NB4 (cell line): ENCODE measurements at regions not wholly inside any gene's neighbourhood (a gene's known extent, or its start where the extent isn't known, plus 50 kb on each side); places are given as distances from the start of the nearest gene placed in this dataset.

ENCODE experiments used
- MAX ChIP-seq: IDR thresholded peaks from 2 replicates; pipeline ENCODE4 v1.6.1; 2011; ENCODE audit warnings: low read depth, low read length
- MYC ChIP-seq: IDR thresholded peaks from 2 replicates; pipeline ENCODE4 v1.6.1; 2011; ENCODE audit warnings: low read depth, low read length
- POLR2A ChIP-seq: IDR thresholded peaks from 2 replicates; pipeline ENCODE4 v1.6.1; 2011; ENCODE audit warnings: mild to moderate bottlenecking; ENCODE audit not compliant: insufficient read length; ENCODE audit errors: extremely low read depth
- TF ChIP-seq, protein P1 (sequence below): IDR thresholded peaks from one replicate; pipeline ENCODE4 v1.5.1; 2012; ENCODE audit warnings: low read depth, low read length

- TF ChIP-seq, protein P1, sequence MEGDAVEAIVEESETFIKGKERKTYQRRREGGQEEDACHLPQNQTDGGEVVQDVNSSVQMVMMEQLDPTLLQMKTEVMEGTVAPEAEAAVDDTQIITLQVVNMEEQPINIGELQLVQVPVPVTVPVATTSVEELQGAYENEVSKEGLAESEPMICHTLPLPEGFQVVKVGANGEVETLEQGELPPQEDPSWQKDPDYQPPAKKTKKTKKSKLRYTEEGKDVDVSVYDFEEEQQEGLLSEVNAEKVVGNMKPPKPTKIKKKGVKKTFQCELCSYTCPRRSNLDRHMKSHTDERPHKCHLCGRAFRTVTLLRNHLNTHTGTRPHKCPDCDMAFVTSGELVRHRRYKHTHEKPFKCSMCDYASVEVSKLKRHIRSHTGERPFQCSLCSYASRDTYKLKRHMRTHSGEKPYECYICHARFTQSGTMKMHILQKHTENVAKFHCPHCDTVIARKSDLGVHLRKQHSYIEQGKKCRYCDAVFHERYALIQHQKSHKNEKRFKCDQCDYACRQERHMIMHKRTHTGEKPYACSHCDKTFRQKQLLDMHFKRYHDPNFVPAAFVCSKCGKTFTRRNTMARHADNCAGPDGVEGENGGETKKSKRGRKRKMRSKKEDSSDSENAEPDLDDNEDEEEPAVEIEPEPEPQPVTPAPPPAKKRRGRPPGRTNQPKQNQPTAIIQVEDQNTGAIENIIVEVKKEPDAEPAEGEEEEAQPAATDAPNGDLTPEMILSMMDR = no peak
- TF ChIP-seq POLR2A (no peak), MAX (no peak), MYC (no peak)
Observed at GRCh38 chr2:180927030-180927686, 53.2 kb upstream of the UBE2E3 start.
